ENCODE measurements at regions not wholly inside any gene's neighbourhood (a gene's known extent, or its start where the extent isn't known, plus 50 kb on each side); places are given as distances from the start of the nearest gene placed in this dataset.

DNA sequence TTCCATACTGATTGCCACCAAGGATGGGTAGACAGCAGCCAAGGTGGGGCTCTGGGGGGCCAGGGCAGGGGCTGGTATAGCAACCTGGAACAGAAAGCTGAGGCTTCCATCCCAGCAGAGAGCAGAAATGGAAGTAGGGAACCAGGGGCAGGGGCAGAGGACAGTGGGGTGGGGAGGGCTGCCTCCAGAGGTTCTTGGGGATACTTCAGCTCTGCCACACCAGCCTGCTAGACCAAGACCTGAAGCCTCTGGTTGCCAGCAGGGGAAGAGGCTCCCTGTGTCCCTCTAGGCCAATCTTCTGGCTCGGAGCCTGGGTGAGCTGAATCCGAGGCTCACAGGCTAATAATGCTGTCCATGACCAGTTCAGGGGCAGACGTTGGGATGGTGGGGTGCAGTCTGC lies 329.0 kb downstream of the DYSF start:
- POLR2A ChIA-PET, result no interaction called here
- Histone ChIP-seq H3K4me3 (ENCODE audit: low read depth in 2 of 2, low read length in 2 of 2) (no peak overlapping the region), H3K9me3 (ENCODE audit: control insufficient read depth, insufficient read depth, low read depth, low read length) (no peaks in the 10 kb centered on the region), H3K27ac (ENCODE audit: low read length) (no peak overlapping the region), H3K36me3 (ENCODE audit: control insufficient read depth, insufficient read depth, low read length) (no peaks in the 10 kb centered on the region), H3K27me3 (ENCODE audit: control insufficient read depth, insufficient read depth, low read length) (no peaks in the 10 kb centered on the region), H3K4me1 (ENCODE audit: control insufficient read depth, insufficient read depth, low read length) (peaks cover 13% of the 10 kb centered on the region)
- in situ Hi-C loops (cut with HindIII; ENCODE audit: low pct_unique_long_range_greater_than_20kb, low sequenced_read_pairs), result no loop called here
- ATAC-seq (no peak), DNase-seq (ENCODE audit: low read depth, low spot score) (no peak)
- intact Hi-C loops (cut with micrococcal nuclease; ENCODE audit: unreplicated experiment), result no loop called here
- no TSS peak for BruUV-seq (replicated peaks)
- CTCF ChIA-PET, result interaction anchor here (0.6 to 1.2 kb wide), 3 partner anchors 16 to 451 kb away, joined by 3 to 8 read pairs (median 4); partner anchors contain the start of gene ZNF638
- TF ChIP-seq, protein P1, sequence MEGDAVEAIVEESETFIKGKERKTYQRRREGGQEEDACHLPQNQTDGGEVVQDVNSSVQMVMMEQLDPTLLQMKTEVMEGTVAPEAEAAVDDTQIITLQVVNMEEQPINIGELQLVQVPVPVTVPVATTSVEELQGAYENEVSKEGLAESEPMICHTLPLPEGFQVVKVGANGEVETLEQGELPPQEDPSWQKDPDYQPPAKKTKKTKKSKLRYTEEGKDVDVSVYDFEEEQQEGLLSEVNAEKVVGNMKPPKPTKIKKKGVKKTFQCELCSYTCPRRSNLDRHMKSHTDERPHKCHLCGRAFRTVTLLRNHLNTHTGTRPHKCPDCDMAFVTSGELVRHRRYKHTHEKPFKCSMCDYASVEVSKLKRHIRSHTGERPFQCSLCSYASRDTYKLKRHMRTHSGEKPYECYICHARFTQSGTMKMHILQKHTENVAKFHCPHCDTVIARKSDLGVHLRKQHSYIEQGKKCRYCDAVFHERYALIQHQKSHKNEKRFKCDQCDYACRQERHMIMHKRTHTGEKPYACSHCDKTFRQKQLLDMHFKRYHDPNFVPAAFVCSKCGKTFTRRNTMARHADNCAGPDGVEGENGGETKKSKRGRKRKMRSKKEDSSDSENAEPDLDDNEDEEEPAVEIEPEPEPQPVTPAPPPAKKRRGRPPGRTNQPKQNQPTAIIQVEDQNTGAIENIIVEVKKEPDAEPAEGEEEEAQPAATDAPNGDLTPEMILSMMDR (IDR thresholded peaks at IDR 0.05), result no peak
- TF ChIP-seq SIN3A (IDR thresholded peaks at IDR 0.05; ENCODE audit: borderline replicate concordance, insufficient read depth, low read depth, low read length), result no peak
- TF ChIP-seq, protein P2, sequence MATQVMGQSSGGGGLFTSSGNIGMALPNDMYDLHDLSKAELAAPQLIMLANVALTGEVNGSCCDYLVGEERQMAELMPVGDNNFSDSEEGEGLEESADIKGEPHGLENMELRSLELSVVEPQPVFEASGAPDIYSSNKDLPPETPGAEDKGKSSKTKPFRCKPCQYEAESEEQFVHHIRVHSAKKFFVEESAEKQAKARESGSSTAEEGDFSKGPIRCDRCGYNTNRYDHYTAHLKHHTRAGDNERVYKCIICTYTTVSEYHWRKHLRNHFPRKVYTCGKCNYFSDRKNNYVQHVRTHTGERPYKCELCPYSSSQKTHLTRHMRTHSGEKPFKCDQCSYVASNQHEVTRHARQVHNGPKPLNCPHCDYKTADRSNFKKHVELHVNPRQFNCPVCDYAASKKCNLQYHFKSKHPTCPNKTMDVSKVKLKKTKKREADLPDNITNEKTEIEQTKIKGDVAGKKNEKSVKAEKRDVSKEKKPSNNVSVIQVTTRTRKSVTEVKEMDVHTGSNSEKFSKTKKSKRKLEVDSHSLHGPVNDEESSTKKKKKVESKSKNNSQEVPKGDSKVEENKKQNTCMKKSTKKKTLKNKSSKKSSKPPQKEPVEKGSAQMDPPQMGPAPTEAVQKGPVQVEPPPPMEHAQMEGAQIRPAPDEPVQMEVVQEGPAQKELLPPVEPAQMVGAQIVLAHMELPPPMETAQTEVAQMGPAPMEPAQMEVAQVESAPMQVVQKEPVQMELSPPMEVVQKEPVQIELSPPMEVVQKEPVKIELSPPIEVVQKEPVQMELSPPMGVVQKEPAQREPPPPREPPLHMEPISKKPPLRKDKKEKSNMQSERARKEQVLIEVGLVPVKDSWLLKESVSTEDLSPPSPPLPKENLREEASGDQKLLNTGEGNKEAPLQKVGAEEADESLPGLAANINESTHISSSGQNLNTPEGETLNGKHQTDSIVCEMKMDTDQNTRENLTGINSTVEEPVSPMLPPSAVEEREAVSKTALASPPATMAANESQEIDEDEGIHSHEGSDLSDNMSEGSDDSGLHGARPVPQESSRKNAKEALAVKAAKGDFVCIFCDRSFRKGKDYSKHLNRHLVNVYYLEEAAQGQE (IDR thresholded peaks at IDR 0.05; ENCODE audit: insufficient read depth in 1 of 2, low read depth in 2 of 2, low read length in 1 of 2), result no peak
- TF ChIP-seq POLR2AphosphoS5 (IDR thresholded peaks at IDR 0.05; ENCODE audit: low read depth, low read length), result no peak
- no peak for TF ChIP-seq TCF7L2 (IDR thresholded peaks at IDR 0.05; ENCODE audit: low read depth, low read length)

DNA sequence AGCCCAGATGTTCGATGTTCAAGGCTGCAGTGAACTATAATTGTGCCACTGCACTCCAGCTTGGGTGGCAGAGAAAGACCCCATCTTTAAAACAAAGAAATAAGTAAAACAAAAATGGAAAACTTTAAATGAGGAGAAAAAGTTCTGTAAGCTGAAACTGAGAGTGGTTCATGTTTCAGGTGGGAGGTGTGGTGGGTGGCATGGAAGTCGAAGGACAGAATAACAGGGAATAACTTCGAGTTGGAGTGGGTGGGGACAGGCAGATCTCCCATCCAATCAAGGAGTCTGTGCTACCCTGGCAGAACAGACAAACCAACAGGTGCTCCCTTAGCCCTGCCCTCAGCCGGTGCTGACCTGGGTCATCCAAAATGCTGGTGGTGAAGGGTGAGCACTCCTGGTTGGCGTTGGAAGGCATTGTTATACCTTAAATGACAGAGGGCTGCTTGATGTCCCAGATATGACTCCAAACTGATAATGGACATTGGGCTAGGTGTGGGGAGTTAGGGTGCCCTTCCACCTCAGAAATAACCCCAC lies 328.4 kb downstream of the DYSF start:
- TF ChIP-seq, protein P2 (IDR thresholded peaks at IDR 0.05; ENCODE audit: insufficient read depth in 1 of 2, low read depth in 2 of 2, low read length in 1 of 2), result no peak
- TF ChIP-seq POLR2AphosphoS5 (IDR thresholded peaks at IDR 0.05; ENCODE audit: low read depth, low read length) (no peak), SIN3A (IDR thresholded peaks at IDR 0.05; ENCODE audit: borderline replicate concordance, insufficient read depth, low read depth, low read length) (no peak), TCF7L2 (IDR thresholded peaks at IDR 0.05; ENCODE audit: low read depth, low read length) (no peak)
- TF ChIP-seq, protein P1 (IDR thresholded peaks at IDR 0.05), result no peak
- no peaks in the 10 kb centered on the region for H3K36me3 ChIP-seq (ENCODE audit: control insufficient read depth, insufficient read depth, low read length)
- H3K4me1 ChIP-seq (ENCODE audit: control insufficient read depth, insufficient read depth, low read length), result peaks cover 13% of the 10 kb centered on the region
- no TSS peak for BruUV-seq (replicated peaks)
- no peak overlapping the region for H3K27ac ChIP-seq (ENCODE audit: low read length)
- no peaks in the 10 kb centered on the region for H3K27me3 ChIP-seq (ENCODE audit: control insufficient read depth, insufficient read depth, low read length)
- H3K4me3 ChIP-seq (ENCODE audit: low read depth in 2 of 2, low read length in 2 of 2), result no peak overlapping the region
- intact Hi-C loops (cut with micrococcal nuclease; ENCODE audit: unreplicated experiment), result no loop called here
- in situ Hi-C loops (cut with HindIII; ENCODE audit: low pct_unique_long_range_greater_than_20kb, low sequenced_read_pairs), result no loop called here
- CTCF ChIA-PET, result interaction anchor here (0.7 kb wide), 1 partner anchor 135 kb away, joined by 8 read pairs; no protein-coding TSS in a partner anchor
- H3K9me3 ChIP-seq (ENCODE audit: control insufficient read depth, insufficient read depth, low read depth, low read length), result no peaks in the 10 kb centered on the region
- POLR2A ChIA-PET, result no interaction called here
- no peak for ATAC-seq
- DNase-seq (ENCODE audit: low read depth, low spot score), result no peak
